Inferior parietal cortex (tissue), 1 donor: ENCODE measurements at regions not wholly inside any gene's neighbourhood (a gene's known extent, or its start where the extent isn't known, plus 50 kb on each side); places are given as distances from the start of the nearest gene placed in this dataset.
"Not testable (repeated sequence)": the region's sequence is repeated elsewhere in the genome, so short reads cannot be mapped to it uniquely, and the experiment has no call there.

Experiments
- DNase-seq: peaks from one replicate; pipeline ENCODE4 v3.0.0-alpha.2; 2016; ENCODE audit errors: extremely low spot score

- no peak for DNase-seq
Measured at GRCh38 chr11:109043315-109043714, 378.4 kb downstream of the DDX10 start.

- DNase-seq = no peak
Measured at GRCh38 chr11:109046284-109046992, 375.6 kb upstream of the C11orf87 start.

- no peak for DNase-seq
Measured at GRCh38 chr11:109048098-109048497, 373.9 kb upstream of the C11orf87 start.

- no peak for DNase-seq
Measured at GRCh38 chr11:109051200-109051599, 370.8 kb upstream of the C11orf87 start.

GRCh38 chr11:109059402-109059801 lies 362.6 kb upstream of the C11orf87 start:
- no peak for DNase-seq

GRCh38 chr11:109061394-109061793 lies 360.6 kb upstream of the C11orf87 start:
- DNase-seq = no peak

- DNase-seq = no peak
Measured at GRCh38 chr11:109062445-109062844, 359.5 kb upstream of the C11orf87 start.

- no peak for DNase-seq
Measured at GRCh38 chr11:109062871-109063270, 359.1 kb upstream of the C11orf87 start.

- DNase-seq = not testable (repeated sequence)
Measured at GRCh38 chr11:109064618-109065311, 357.2 kb upstream of the C11orf87 start.

GRCh38 chr11:109071262-109071661 lies 350.7 kb upstream of the C11orf87 start:
- DNase-seq = no peak

- peak; percentile 29 for DNase-seq
Measured at GRCh38 chr11:109071712-109072524, 350.1 kb upstream of the C11orf87 start.

GRCh38 chr11:109073032-109073822 lies 348.8 kb upstream of the C11orf87 start:
- DNase-seq = no peak

- DNase-seq = no peak
Measured at GRCh38 chr11:109075976-109076375, 346.0 kb upstream of the C11orf87 start.

GRCh38 chr11:109076870-109077269 lies 345.1 kb upstream of the C11orf87 start:
- no peak for DNase-seq

- DNase-seq = no peak
Measured at GRCh38 chr11:109077291-109077920, 344.6 kb upstream of the C11orf87 start.

- no peak for DNase-seq
Measured at GRCh38 chr11:109085708-109086373, 336.1 kb upstream of the C11orf87 start.

GRCh38 chr11:109086931-109087330 lies 335.1 kb upstream of the C11orf87 start:
- no peak for DNase-seq

- no peak for DNase-seq
Measured at GRCh38 chr11:109088086-109088485, 333.9 kb upstream of the C11orf87 start.

- no peak for DNase-seq
Measured at GRCh38 chr11:109089144-109089543, 332.8 kb upstream of the C11orf87 start.

GRCh38 chr11:109093354-109093753 lies 328.6 kb upstream of the C11orf87 start:
- DNase-seq = no peak

GRCh38 chr11:109096266-109096665 lies 325.7 kb upstream of the C11orf87 start:
- no peak for DNase-seq
